CD4-positive, alpha-beta T cell treated with Interleukin-6 at 100 ng/mL for 8 hours (primary cell): ENCODE measurements at regions not wholly inside any gene's neighbourhood (a gene's known extent, or its start where the extent isn't known, plus 50 kb on each side); places are given as distances from the start of the nearest gene placed in this dataset.

Experiments used
- DNase-seq: peaks from one replicate; pipeline ENCODE4 v3.0.0-alpha.2; 2020; ENCODE audit warnings: mixed read lengths, low spot score

GRCh38 chrX:22395372-22395771, 122.7 kb downstream of the CBLL2 start:
- DNase-seq, result no peak

- DNase-seq, result no peak
Observed at GRCh38 chrX:22396408-22396807, 123.7 kb downstream of the CBLL2 start.

DNA sequence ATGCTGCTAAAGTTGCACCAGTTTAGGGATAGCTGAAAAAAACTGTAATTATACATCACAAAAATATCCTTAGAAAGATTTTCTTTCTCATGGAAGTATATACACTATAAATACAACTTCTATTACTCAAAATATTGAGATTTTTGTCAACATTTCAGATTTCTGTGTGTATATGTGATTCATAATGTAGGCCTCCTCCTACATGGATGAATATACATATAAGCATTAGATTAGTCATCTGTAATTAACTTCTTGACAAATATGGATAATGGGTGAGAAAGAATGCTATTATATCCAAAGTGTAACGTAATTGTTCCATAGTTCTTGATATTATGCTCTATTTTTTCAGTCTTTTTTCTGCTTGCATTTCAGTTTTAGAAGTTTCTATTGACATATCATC, 124.9 kb downstream of the CBLL2 start:
- no peak for DNase-seq

DNA sequence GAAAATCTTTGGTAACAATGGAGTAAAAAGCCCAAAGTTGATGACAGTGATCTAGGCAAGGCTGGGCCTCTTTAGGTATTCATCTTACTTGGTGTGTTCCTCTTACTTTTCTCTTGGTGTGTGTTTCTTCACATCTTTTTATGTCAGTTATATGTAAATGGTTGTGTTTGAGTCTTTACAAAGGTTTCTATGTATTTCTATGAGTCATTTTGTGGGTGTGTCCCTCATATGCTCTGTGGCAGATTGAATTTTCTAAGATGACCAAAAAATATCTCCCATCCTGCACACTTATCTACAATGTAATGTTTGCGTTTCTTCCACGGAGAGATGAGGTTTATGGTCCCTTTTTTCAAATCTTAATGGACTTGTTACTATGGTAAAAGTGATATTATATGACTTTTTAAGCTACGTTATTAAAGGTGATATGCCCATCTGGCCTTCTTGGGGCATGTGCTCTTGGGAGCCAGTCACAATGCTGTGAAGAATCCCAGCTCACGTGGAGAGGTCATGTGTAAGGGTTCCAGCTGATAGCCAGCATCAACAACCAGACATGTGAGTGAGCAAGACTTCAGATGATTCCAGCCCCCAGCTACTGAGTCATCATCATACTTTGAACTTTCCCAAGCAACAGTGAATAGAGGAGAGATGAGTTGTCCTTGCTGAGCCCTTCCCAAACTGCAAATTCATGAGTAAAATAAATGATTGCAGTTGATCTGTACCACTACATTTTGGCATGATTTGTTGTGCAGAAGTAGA, 126.9 kb downstream of the CBLL2 start:
- no peak for DNase-seq

DNA sequence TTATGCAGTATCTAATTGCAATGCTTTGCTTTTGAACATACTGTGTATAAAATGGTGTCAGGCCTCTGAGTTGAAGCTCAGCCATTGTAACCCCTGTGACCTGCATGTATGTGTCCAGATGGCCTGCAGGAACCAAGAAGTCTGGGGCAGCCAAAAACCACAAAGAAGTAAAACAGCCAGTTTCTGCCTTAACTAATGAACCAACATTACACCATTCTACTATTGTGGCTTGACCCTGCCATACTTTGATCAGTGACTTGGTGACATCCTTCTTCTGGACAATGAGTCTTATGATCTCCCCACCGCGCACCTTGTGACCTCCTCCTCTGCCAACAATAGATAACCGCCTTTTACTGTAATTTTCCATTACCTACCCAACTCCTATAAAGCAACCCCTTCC, 131.6 kb downstream of the CBLL2 start:
- no peak for DNase-seq

- DNase-seq, result no peak
Observed at GRCh38 chrX:22406201-22406737, 133.6 kb downstream of the CBLL2 start.

- DNase-seq, result no peak
Observed at GRCh38 chrX:22409418-22409817, 136.7 kb downstream of the CBLL2 start.

GRCh38 chrX:22424122-22424915, 151.6 kb downstream of the CBLL2 start:
- DNase-seq, result no peak

- no peak for DNase-seq
Observed at GRCh38 chrX:22424919-22425318, 152.2 kb downstream of the CBLL2 start.

DNA sequence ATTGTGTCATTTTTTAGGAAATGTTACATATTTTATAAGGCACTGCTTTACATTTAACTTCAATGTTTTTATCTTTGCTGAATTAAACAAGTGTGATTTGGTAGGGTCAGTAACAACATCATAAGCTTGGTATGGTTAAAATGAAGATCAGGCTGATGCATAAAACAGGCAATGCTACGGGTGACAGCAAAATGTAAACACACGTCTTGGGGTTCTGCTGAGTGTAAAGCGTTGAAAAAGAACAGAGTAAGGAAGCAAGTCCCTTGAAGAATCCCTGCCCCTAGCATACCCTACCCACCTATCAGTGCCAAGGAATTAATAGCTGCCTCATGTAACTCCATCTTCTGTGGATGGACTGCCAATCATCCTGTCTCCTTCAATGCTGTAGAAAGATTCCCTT, 157.0 kb downstream of the CBLL2 start:
- DNase-seq, result no peak

- no peak for DNase-seq
Observed at GRCh38 chrX:22430701-22431100, 158.0 kb downstream of the CBLL2 start.

GRCh38 chrX:22433292-22434070, 160.8 kb downstream of the CBLL2 start:
- no peak for DNase-seq

- DNase-seq, result no peak
Observed at GRCh38 chrX:22445880-22446279, 173.2 kb downstream of the CBLL2 start.

- no peak for DNase-seq
Observed at GRCh38 chrX:22462959-22463358, 190.2 kb downstream of the CBLL2 start.

DNA sequence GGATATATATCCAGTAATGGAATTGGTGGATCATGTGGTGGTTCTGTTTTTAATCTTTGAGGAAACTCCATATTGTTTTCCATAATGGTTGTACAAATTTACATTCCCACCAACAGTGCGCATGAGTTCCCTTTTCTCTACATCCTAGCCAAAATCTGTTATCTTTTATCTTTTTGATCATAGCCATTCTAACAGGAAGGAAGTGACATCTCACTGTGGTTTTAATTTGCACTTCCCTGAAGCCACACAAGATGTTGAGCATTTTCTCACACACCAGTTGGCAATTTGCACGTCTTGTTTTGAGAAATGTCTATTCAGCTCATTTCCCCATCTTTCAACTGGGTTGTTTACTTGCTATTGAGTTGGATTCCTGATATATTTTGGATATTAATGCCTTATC, 194.9 kb downstream of the CBLL2 start:
- no peak for DNase-seq

- DNase-seq, result no peak
Observed at GRCh38 chrX:22481436-22481835, 208.7 kb downstream of the CBLL2 start.

DNA sequence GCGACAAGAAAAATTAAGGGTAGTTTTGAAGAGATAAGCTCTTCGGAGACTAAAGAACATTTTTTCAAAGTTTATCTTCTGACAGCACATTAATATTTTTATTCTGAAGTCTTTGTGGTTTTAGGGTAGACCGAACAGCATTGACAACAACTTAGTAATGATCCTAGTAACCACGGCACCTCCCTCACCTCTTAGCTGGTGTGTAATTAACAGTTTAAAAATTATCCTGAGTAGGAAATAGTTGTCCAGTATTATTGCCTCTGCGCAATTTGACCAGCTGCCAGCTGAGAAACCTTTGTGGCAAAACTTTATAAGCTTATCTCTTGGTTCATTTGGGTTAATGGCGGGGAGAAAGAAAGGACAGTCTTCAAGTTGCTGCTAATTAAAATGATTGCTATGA, 213.6 kb downstream of the CBLL2 start:
- no peak for DNase-seq

- no peak for DNase-seq
Observed at GRCh38 chrX:22516893-22517292, 244.2 kb downstream of the CBLL2 start.

GRCh38 chrX:22520128-22520828, 247.6 kb downstream of the CBLL2 start:
- no peak for DNase-seq

DNA sequence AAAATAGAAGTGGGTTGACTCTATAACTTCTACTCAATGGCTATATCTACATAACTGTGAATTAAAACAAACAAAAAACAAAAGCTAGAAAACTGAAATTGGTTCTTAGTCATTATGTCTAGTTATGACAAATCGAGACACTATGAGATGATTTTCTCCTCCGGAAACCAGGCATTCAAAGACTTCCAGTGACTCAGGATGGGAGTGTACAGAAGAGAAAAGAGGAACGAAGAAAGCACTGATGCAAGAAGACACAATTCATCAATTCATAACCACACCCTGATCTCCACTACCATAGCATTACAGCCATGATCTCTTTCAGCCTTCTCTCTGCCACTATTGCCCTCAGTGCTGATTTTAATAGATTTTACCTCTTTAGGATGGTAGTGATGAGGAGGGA, 253.6 kb downstream of the CBLL2 start:
- DNase-seq, result no peak

- DNase-seq, result no peak
Observed at GRCh38 chrX:22527302-22527701, 254.6 kb downstream of the CBLL2 start.

GRCh38 chrX:22533898-22534297, 261.2 kb downstream of the CBLL2 start:
- no peak for DNase-seq
